Heart left ventricle (tissue), 13 donors: ENCODE measurements at regions not wholly inside any gene's neighbourhood (a gene's known extent, or its start where the extent isn't known, plus 50 kb on each side); places are given as distances from the start of the nearest gene placed in this dataset.

Source experiments
- POLR2A ChIP-seq, 2 donors: fragments of 450-650 bp; IDR thresholded peaks; one replicate each; pipeline ENCODE4 v1.6.1; 2017; ENCODE audit warnings: antibody characterized with exemption in 2 of 2, mild to moderate bottlenecking in 2 of 2, moderate library complexity in 2 of 2
- TF ChIP-seq, protein P1 (sequence below), 12 donors: fragments of 200-600 bp; sonication (generic) in 4 of 12; IDR thresholded peaks; one replicate each; pipeline versions ENCODE4 v1.5.0 to v1.8.0; 2018 to 2022; ENCODE audit warnings: antibody characterized with exemption in 12 of 12, mild to moderate bottlenecking in 5 of 12
- donor health status: ischemic (EF 13 %, LVEDD 7.1; RV severe dilation, severe dysfunction).
- donor health status: DM: no; HTN: yes; CAD: no.
- donor health status: DM: no; HTN: no; CAD: no.
- donor health status: ischemic (EF 25% LVEDD 6.9; RV normal size, moderate dysfunction).
- donor health status: ischemic (EF 25% LVEDD 5.7; RV mildly dilated, moderate dysfunction).
- donor health status: ischemic (EF 35%, LVEDD 5.7; RV mildly dilated, moderate dysfunction).
- donor health status: nonischemic (EF 11% LVEDD 7.7; RV severe dilation, severe dysfunction).
- donor health status: DM: yes; HTN: yes; CAD: no.
- donor health status: PGD.
- donor health status: ischemic (EF 29% LVEDD 5.4; RV normal size, mild dysfunction).
- donor health status: nonischemic (EF 23%, LVEDD 6.1; RV moderate dilation, normal function).

DNA sequence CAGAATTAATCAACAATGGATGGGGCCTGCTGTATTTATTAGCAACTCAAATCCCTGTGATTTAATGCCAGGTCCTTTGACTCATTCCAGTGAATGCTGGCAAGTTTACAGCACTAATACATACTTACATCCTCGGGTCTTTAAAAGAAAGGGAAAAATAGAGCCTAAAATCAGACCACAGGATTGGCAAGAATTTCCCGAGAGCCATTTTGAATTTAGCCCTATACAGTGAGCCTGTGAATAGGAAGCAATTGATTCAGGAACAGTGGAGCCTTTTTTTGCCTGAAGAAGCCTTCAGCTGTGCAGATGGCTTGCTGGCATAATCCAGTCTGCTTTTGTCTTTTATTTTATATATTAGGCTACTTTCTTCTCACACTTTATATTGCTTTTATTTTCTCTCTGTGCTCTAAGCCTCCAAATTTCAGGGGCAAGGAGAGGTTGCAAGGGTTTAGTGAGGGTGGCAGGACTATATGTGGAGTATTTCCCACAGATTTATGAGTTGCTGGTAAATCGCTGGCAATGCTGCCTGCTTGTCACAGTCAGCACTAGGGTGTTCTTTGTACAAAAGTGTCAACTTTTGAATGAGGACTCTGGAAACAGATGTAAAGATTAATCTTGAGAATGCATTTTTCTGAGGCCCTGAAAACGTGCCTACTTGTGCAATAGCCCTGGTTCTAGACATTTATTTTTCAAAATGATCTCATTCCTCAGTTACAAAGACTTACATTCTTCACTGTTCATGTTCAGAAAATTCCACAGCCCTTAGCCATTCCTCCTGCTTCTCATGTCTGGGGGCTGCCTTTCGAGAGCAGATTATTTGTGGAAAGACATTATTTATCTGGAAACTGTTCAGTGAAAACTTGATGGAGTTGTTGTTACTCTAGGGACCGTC lies 303.5 kb downstream of the SPRY1 start:
- TF ChIP-seq, protein P1, sequence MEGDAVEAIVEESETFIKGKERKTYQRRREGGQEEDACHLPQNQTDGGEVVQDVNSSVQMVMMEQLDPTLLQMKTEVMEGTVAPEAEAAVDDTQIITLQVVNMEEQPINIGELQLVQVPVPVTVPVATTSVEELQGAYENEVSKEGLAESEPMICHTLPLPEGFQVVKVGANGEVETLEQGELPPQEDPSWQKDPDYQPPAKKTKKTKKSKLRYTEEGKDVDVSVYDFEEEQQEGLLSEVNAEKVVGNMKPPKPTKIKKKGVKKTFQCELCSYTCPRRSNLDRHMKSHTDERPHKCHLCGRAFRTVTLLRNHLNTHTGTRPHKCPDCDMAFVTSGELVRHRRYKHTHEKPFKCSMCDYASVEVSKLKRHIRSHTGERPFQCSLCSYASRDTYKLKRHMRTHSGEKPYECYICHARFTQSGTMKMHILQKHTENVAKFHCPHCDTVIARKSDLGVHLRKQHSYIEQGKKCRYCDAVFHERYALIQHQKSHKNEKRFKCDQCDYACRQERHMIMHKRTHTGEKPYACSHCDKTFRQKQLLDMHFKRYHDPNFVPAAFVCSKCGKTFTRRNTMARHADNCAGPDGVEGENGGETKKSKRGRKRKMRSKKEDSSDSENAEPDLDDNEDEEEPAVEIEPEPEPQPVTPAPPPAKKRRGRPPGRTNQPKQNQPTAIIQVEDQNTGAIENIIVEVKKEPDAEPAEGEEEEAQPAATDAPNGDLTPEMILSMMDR (IDR thresholded peaks at IDR 0.05) = no peak
- TF ChIP-seq POLR2A (IDR thresholded peaks at IDR 0.05) = no peak
